A172 (cell line): ENCODE measurements at regions not wholly inside any gene's neighbourhood (a gene's known extent, or its start where the extent isn't known, plus 50 kb on each side); places are given as distances from the start of the nearest gene placed in this dataset.

Experiments
- DNase-seq: peaks from one replicate; pipeline ENCODE4 v3.0.0-alpha.2; 2015; ENCODE audit warnings: low spot score

- DNase-seq: no peak
Observed at GRCh38 chr13:83601539-83601938, 280.7 kb downstream of the SLITRK1 start.

GRCh38 chr13:83592095-83592494, 290.2 kb downstream of the SLITRK1 start:
- no peak for DNase-seq

GRCh38 chr13:83589814-83590213, 292.5 kb downstream of the SLITRK1 start:
- DNase-seq: no peak

GRCh38 chr13:83577183-83577582, 305.1 kb downstream of the SLITRK1 start:
- no peak for DNase-seq

DNA sequence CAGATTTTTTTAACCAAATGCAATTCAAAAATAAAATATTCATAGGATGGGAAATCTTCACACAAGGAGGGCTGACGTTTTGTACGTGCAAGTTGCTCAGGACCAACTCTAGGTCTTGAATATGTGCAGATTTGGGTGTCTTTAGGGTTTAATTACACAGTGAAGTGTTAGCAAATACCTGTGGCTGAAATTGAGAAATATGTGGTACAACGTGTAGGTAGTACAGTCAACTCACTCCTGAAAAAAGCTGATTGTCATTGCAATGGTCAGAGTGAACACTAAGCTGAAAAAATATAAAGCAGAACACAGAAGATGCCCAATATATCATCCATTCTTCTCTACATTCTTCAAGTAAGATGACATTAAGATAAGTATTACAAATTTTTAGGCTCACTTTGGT, 314.3 kb downstream of the SLITRK1 start:
- DNase-seq: no peak

DNA sequence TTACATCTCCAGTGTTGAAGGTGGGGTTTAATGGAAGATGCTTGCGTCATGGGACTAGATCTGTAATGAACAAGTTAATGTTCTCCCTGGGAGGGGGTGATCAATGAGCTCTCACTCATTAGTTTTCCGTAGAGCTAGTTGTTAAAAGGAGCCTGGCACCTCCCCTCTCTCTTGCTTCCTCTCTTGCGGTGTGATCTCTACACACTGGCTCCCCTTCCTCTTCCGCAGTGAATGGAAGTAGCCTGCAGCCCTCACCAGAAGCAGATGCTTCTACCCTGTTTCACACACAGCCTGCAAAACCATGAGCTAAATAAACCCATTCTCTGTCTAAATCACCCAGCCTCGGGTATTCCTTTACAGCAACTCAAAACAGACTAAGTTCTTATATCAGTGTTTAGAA, 318.8 kb downstream of the SLITRK1 start:
- no peak for DNase-seq

DNA sequence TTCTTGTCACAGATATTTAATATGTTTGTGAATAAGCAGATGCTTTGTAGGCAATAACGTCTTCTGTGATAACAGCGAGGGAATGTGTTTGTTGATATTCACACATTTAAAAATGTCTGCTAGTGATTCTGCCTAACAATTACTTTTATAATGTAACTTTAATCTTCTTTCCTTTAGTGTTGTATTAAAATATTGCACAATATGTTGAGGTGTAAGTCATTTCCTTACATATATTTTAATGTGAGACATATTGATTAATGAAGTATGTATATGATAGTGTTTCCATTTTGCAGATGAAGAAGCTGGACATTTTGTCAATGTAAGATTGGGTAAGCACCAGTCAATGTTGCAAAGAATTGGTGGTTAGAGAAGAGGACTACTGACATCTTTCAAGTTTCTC, 324.4 kb downstream of the SLITRK1 start:
- no peak for DNase-seq

DNA sequence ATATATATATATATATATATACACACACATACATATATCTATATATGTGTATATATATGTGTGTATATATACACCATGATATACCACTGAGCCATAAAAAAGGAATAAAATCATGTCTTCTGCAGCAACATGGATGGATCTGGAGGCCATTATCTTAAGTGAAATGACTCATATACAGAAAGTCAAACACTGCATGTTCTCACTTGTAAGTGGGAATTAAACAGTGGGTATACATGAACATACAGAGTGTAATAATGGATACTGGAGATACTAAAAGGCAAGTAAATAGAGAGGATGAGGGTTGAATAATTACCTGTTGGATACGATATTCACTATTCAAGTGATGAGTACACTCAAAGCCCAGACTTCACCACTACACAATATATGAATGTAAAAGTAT, 332.6 kb downstream of the SLITRK1 start:
- DNase-seq: no peak

DNA sequence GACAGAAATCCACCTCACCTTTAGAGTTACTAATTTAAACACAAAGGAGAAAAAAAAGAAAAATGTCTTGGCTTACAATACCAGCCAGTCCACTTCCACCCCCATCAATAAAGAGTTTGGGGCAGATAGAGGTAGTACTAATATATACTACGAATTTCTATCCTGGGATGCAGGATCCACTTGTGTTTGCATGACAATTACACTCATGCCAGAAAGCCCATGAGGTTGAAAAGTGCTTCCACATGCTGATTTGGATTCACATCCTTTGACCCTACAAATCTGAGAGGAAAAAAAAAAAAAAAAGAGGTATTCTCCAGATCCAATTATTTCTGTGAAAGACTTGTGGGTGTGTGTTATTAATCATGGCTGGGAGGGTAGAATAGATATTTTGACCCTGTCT, 335.2 kb downstream of the SLITRK1 start:
- no peak for DNase-seq

DNA sequence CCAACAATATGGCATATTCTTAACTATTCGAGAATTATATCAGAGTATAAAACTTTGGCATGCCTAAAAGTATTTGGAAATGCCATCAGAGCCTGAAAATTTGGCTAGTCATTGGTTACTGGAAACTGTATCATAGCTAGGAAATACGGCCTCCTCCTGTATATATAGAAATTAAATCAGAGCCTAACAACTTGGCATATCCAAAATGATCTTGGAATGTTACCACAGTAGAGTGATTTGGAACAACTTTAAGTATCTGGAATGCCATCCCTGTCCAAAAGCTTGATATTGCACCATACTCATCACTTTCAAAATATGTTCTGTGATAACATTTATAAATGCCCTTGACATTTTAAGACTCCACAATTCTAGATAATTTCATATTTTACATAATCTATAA, 335.8 kb downstream of the SLITRK1 start:
- DNase-seq: no peak

GRCh38 chr13:83538636-83539035, 343.6 kb downstream of the SLITRK1 start:
- DNase-seq: no peak

GRCh38 chr13:83536941-83537340, 345.3 kb downstream of the SLITRK1 start:
- DNase-seq: no peak

GRCh38 chr13:83536153-83536552, 346.1 kb downstream of the SLITRK1 start:
- no peak for DNase-seq

- no peak for DNase-seq
Observed at GRCh38 chr13:83532809-83533208, 349.5 kb downstream of the SLITRK1 start.

DNA sequence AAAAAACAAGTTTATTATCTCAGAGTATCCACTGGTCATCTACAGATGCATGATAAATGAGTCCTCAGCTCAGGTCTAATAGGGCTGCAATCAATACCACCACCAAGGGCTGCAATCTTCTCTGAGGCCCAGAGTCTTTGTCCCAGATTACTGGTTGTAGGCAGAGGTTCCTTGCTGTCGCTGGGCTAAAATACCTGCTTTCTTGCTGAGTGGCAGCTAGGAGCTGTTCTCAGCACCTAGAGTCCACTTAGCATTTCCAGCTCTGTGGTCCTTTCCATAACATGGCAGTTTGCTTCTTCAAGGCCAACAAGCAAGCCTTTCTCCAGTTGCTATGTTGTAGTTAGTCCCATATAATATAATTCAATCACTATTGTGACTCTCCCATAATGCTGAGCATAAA, 351.3 kb downstream of the SLITRK1 start:
- no peak for DNase-seq

DNA sequence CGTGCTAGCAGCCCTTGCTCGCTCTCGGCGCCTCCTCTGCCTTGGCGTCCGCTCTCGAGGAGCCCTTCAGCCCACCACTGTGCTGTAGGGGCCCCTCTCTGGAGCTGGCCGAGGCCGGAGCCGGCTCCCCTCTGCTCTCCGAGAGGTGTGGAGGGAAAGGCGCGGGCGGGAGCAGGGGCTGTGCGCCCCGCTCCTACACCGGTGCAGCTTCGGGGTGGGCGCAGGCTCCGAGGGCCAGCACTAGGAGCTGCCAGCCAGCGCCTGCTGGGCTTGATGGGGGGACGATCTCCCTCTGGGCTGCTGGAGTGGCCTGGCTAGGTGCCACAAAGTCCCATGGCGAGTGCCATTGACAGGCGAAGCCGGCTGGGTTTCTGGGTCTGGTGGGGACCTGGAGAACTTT, 365.5 kb downstream of the SLITRK1 start:
- no peak for DNase-seq

DNA sequence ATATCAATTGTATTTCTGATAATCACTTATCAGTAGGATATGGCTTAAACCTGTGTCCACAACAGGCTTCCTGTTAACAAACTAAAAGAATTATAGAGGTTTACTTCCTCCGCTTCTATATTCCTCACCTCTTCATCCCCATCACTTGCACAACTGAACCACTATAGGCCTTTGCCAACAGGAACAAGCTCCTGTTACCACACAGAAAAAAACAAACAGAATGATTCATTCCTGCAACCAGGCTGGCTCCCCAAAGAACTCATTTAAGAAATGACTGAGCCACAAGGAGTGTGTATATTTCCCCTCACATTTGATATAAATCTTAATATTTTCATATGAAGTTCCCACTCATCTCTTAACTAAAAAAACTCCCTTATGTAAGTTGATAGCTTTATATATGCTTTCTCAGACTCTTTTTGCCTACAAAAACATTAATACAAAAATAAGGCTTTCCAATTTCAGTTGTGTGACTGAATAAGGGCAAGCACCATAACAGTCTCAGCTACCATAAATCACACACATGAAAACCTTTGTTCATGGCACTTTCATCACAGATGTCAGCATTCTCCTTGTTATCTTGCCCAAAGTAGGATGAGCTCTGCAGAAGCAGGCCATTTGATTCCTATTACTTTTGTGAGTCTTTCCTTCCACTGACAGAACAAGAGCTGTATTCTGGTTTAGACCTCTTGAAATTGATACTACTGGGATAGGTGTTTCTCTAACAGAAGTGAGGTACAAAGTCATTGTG, 366.8 kb downstream of the SLITRK1 start:
- peak; percentile 13 for DNase-seq

- no peak for DNase-seq
Observed at GRCh38 chr13:83508771-83509301, 373.4 kb downstream of the SLITRK1 start.

DNA sequence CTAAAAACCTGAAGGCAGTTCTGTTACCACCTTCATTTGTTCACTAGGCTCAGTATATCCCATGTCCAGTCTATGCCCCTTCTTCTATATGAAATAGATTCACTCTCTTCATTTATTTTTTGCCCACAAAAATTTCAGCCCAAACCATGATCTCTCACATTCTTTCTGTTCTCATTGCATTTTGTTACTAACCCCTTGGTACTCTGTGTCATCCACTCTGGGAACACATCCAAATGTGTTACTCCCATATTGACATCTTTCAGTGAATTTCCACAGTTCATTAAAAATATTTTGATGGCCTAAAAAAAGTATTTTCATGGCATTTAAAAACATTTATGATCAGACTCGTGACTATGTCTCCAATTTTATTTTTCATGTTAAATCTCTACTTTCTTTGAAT, 378.9 kb downstream of the SLITRK1 start:
- DNase-seq: peak; percentile 5

DNA sequence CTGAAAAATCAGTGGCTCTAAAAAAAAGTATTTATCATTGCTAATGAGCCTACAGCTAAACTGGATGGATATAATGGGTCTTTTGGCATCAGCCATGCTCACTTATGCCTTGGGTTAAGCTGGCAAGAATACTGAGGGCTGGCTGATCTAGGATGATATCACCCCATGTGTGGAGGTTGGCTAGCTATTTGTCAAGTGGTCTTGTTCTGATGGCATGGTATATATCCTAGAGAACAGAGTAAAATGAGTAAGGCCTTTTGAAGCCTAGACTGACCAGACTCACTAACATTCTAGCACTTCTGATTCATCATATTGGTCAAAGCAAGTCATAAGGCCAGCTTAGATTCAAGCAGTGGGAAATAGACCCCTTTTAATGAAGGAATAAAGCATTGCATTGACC, 383.0 kb downstream of the SLITRK1 start:
- peak; percentile 24 for DNase-seq

GRCh38 chr13:83498481-83499190, 383.6 kb downstream of the SLITRK1 start:
- peak; percentile 44 for DNase-seq

DNA sequence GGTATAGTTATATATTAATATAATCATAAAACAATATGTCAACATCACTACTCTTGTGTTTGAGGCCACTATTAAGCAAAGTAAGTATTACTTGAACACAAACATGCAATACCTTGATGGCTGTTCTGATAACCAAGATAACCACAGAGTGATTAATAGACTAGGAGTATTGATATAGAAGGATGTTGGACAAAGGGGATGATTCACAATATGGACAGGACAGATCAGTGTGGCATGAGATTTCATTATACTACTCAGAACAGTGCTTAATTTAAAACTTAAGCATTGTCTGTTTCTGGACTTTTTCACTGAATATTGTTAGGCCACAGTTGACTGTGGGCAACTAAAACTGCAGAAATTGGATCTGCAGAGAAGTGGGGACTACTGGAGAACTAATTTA, 384.2 kb downstream of the SLITRK1 start:
- no peak for DNase-seq

- no peak for DNase-seq
Observed at GRCh38 chr13:83496501-83496900, 385.8 kb downstream of the SLITRK1 start.
